Fibroblast of lung (primary cell): ENCODE measurements at regions not wholly inside any gene's neighbourhood (a gene's known extent, or its start where the extent isn't known, plus 50 kb on each side); places are given as distances from the start of the nearest gene placed in this dataset.

Source experiments
- DNase-seq, 2 donors: peaks; one replicate each; pipeline versions ENCODE4 v3.0.0 to v3.0.0-alpha.2; 2010; ENCODE audit warnings: low read depth in 2 of 2
- H2AFZ ChIP-seq: 2 replicates; pipeline ENCODE4 v1.5.1; 2012; ENCODE audit warnings: low read length, control low read depth, inconsistent platforms
- H3K27ac ChIP-seq: 2 replicates; pipeline ENCODE4 v1.5.1; 2011; ENCODE audit warnings: low read length, control low read depth; ENCODE audit not compliant: insufficient read depth
- H3K27me3 ChIP-seq: 2 replicates; pipeline ENCODE4 v1.5.1; 2011; ENCODE audit warnings: mild to moderate bottlenecking, low read length; ENCODE audit not compliant: control insufficient read depth, insufficient read depth
- H3K36me3 ChIP-seq: 2 replicates; pipeline ENCODE4 v1.5.1; 2011; ENCODE audit warnings: low read length; ENCODE audit not compliant: control insufficient read depth, insufficient read depth
- H3K4me1 ChIP-seq: 2 replicates; pipeline ENCODE4 v1.5.1; 2011; ENCODE audit warnings: low read length; ENCODE audit not compliant: control insufficient read depth, insufficient read depth; ENCODE audit errors: extremely low read depth
- H3K4me2 ChIP-seq: 2 replicates; pipeline ENCODE4 v1.5.1; 2011; ENCODE audit warnings: low read length, control low read depth; ENCODE audit not compliant: insufficient read depth; ENCODE audit errors: extremely low read depth
- H3K4me3 ChIP-seq, 4 experiments: fragments of 200-600 bp in 1 of 4; sonication (generic) in 1 of 4; replicated peaks in 1 of 4; 2 replicates each; pipeline ENCODE4 v1.5.1; 2011 to 2016; ENCODE audit warnings: low read length in 4 of 4, low read depth in 3 of 4, mild to moderate bottlenecking in 3 of 4, control low read depth in 2 of 4, inconsistent platforms in 1 of 4, mixed read lengths in 1 of 4; ENCODE audit not compliant: insufficient read depth in 1 of 4; ENCODE audit errors: control extremely low read depth in 1 of 4
- H3K79me2 ChIP-seq: 2 replicates; pipeline ENCODE4 v1.5.1; 2012; ENCODE audit warnings: mild to moderate bottlenecking, low read length, inconsistent platforms; ENCODE audit not compliant: control insufficient read depth, insufficient read depth
- H3K9ac ChIP-seq: 2 replicates; pipeline ENCODE4 v1.5.1; 2011; ENCODE audit warnings: mild to moderate bottlenecking, low read length, control low read depth; ENCODE audit not compliant: insufficient read depth
- H3K9me3 ChIP-seq: 2 replicates; pipeline ENCODE4 v1.5.1; 2012; ENCODE audit warnings: low read depth, low read length; ENCODE audit not compliant: control insufficient read depth, insufficient read depth
- H4K20me1 ChIP-seq: 2 replicates; pipeline ENCODE4 v1.5.1; 2011; ENCODE audit warnings: low read length; ENCODE audit not compliant: control insufficient read depth, insufficient read depth; ENCODE audit errors: extremely low read depth
- EZH2 ChIP-seq: IDR thresholded peaks from 2 replicates; pipeline ENCODE4 v1.5.1; 2012; ENCODE audit warnings: low read length, control low read depth, mild to moderate bottlenecking; ENCODE audit errors: missing control alignments
- TF ChIP-seq, protein P1 (sequence below), 2 donors: IDR thresholded peaks in 1 of 2; conservative IDR thresholded peaks in 1 of 2; 1 replicate in 1 of 2; 2 replicates in 1 of 2; pipeline ENCODE4 v1.5.1; 2011 to 2012; ENCODE audit warnings: low read length in 2 of 2, control low read depth in 1 of 2, inconsistent platforms in 1 of 2, low read depth in 1 of 2, mild to moderate bottlenecking in 1 of 2

DNA sequence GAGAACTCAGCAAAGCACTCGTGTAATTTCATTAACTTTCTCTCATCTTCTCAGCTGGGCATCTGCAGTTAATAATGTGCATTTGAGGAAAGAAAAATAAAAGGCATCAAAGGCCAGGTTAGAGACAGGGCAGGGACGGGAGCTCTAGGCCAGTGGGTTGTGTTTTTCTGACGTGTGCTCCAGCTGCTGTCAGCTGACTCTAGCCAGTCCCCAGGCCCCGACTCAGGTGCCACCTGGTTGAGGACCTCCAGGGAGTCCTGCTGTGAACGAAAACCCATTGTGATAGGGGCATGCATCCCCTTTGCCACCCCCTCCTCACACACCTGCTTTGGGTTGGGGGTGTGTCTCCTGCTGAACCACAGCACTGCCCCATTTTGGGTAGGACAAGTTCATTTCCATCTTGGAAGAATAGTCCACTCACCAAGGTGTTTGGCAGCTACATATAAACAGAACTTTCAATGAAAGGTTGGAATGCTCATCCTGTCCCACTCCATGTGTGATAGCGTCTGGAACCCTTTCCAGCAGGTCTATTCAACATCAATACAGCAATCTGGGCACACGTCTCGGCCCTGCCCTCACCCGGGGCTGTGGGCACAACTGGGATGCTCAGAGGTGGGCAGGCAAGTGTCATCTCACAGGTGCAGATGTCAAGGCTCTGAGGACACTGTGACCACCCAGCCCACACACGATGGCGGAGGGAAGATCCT is 146.1 kb upstream of the FAM20C start:
- no peak overlapping the region for H2AFZ ChIP-seq
- H3K4me1 ChIP-seq, result no peaks in the 10 kb centered on the region
- no peaks in the 10 kb centered on the region for H3K79me2 ChIP-seq
- no peak for DNase-seq
- H3K9me3 ChIP-seq, result no peaks in the 10 kb centered on the region
- TF ChIP-seq EZH2, result no peak
- TF ChIP-seq, protein P1, sequence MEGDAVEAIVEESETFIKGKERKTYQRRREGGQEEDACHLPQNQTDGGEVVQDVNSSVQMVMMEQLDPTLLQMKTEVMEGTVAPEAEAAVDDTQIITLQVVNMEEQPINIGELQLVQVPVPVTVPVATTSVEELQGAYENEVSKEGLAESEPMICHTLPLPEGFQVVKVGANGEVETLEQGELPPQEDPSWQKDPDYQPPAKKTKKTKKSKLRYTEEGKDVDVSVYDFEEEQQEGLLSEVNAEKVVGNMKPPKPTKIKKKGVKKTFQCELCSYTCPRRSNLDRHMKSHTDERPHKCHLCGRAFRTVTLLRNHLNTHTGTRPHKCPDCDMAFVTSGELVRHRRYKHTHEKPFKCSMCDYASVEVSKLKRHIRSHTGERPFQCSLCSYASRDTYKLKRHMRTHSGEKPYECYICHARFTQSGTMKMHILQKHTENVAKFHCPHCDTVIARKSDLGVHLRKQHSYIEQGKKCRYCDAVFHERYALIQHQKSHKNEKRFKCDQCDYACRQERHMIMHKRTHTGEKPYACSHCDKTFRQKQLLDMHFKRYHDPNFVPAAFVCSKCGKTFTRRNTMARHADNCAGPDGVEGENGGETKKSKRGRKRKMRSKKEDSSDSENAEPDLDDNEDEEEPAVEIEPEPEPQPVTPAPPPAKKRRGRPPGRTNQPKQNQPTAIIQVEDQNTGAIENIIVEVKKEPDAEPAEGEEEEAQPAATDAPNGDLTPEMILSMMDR (conservative IDR thresholded peaks at IDR 0.05 in 1 of 2, IDR thresholded peaks at IDR 0.05 in 1 of 2; ENCODE audit: low read depth in 1 of 2, low read length in 2 of 2), result no peak
- no peak overlapping the region for H3K9ac ChIP-seq
- H3K27ac ChIP-seq, result no peak overlapping the region
- no peak overlapping the region for H3K4me2 ChIP-seq
- no peak overlapping the region for H3K4me3 ChIP-seq
- H4K20me1 ChIP-seq, result no peaks in the 10 kb centered on the region
- peaks cover 17% of the 10 kb centered on the region for H3K27me3 ChIP-seq
- no peaks in the 10 kb centered on the region for H3K36me3 ChIP-seq

DNA sequence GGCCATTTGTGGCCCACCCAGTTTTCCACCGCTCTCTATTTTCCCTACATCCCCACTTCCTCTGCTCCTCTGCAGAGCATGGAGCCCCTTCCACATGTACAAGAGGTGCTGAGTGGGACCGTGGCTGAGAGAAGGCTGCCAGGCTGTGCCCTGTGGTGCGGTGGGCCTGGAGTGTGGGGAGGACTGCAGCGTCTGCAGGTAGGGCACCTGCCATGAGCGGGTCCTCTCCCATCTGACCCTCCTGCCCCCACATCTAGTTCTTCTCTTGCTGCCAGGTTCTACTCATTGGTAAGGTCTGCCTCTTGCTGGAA is 145.6 kb upstream of the FAM20C start:
- Histone ChIP-seq H3K36me3 (no peaks in the 10 kb centered on the region), H4K20me1 (no peaks in the 10 kb centered on the region), H3K9me3 (no peaks in the 10 kb centered on the region), H3K4me2 (no peak overlapping the region), H3K27ac (no peak overlapping the region), H3K79me2 (no peaks in the 10 kb centered on the region), H3K9ac (no peak overlapping the region), H2AFZ (no peak overlapping the region), H3K4me1 (no peaks in the 10 kb centered on the region), H3K4me3 (no peak overlapping the region), H3K27me3 (peaks cover 11% of the 10 kb centered on the region)
- no peak for DNase-seq
- TF ChIP-seq EZH2, result no peak
- TF ChIP-seq, protein P1 (conservative IDR thresholded peaks at IDR 0.05 in 1 of 2, IDR thresholded peaks at IDR 0.05 in 1 of 2; ENCODE audit: low read depth in 1 of 2, low read length in 2 of 2), result no peak

DNA sequence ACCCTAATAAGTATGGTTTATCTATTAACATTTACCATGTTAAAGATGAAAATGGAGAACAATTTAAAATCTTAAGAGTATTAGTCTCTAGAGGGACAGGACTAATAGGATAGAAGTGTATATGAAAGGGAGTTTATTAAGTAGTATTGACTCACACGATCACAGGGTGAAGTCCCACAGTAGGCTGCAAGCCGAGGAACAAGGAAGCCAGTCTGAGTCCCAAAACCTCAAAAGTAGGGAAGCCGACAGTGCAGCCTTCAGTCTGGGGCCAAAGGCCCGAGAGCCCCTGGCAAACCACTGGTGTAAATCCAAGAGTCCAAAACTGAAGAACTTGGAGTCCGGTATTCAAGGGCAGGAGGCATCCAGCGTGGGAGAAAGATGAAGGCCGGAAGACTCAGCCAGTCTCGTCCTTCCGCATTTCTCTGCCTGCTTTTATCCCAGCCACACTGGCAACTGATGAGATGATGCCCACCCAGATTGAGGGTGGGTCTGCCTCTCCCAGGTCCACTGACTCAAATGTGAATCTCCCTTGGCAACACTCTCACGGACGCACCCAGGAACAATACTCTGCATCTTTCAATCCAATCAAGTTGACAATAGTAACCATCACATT is 140.8 kb upstream of the FAM20C start:
- Histone ChIP-seq H3K36me3 (no peaks in the 10 kb centered on the region), H2AFZ (no peak overlapping the region), H3K9ac (no peak overlapping the region), H4K20me1 (no peaks in the 10 kb centered on the region), H3K27me3 (peaks cover 3% of the 10 kb centered on the region), H3K79me2 (no peaks in the 10 kb centered on the region), H3K4me3 (no peak overlapping the region), H3K4me1 (no peaks in the 10 kb centered on the region), H3K9me3 (no peaks in the 10 kb centered on the region), H3K27ac (no peak overlapping the region), H3K4me2 (no peak overlapping the region)
- DNase-seq, result no peak
- no peak for TF ChIP-seq EZH2
- TF ChIP-seq, protein P1 (conservative IDR thresholded peaks at IDR 0.05 in 1 of 2, IDR thresholded peaks at IDR 0.05 in 1 of 2; ENCODE audit: low read depth in 1 of 2, low read length in 2 of 2), result no peak
